Endothelial cell of umbilical vein (primary cell): ENCODE measurements at regions not wholly inside any gene's neighbourhood (a gene's known extent, or its start where the extent isn't known, plus 50 kb on each side); places are given as distances from the start of the nearest gene placed in this dataset.

Source experiments
- CTCF ChIP-seq, 2 donors: IDR thresholded peaks; 1 replicate in 1 of 2; 2 replicates in 1 of 2; pipeline ENCODE4 v1.5.1; 2011; ENCODE audit warnings: low read length in 2 of 2, mild to moderate bottlenecking in 2 of 2, moderate library complexity in 2 of 2, control low read depth in 1 of 2, inconsistent platforms in 1 of 2, low read depth in 1 of 2; ENCODE audit not compliant: insufficient read depth in 1 of 2; ENCODE audit errors: extremely low read depth in 1 of 2
- EZH2 ChIP-seq: IDR thresholded peaks from 2 replicates; pipeline ENCODE4 v1.6.1; 2012; ENCODE audit warnings: borderline replicate concordance, low read depth, mild to moderate bottlenecking, moderate library complexity, low read length, inconsistent platforms; ENCODE audit not compliant: severe bottlenecking
- FOS ChIP-seq: IDR thresholded peaks from 2 replicates; pipeline ENCODE4 v1.6.1; 2011; ENCODE audit warnings: mild to moderate bottlenecking, low read length, moderate library complexity, borderline replicate concordance; ENCODE audit not compliant: insufficient read depth
- MYC ChIP-seq: IDR thresholded peaks from one replicate; pipeline ENCODE4 v1.6.1; 2011; ENCODE audit warnings: mild to moderate bottlenecking, low read depth, low read length
- TF ChIP-seq, protein P1 (sequence below): IDR thresholded peaks from 2 replicates; pipeline ENCODE4 v1.6.1; 2011; ENCODE audit not compliant: insufficient read depth, insufficient read length

DNA sequence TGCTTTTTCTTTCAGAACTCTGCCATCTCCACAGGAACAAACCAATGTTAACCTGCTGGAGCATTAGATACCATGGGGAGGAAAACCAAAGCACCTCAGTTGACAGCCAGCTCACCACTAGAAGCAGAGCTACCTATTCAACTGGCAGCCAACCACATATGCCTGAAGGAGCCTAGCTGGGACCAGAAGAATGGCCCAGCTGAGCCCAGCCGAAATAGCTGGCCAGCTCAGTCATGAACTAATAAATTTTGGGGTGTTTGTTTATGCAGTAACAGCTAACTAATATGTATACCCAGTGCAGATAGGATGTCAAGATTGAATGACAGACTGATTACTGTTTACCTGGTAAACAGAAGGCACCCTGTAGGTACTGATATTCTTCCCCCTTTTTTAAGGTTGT is 1117.5 kb downstream of the TBL1XR1 start:
- TF ChIP-seq EZH2 (no peak), CTCF (IDR thresholded peaks at IDR 0.05; ENCODE audit: extremely low read depth in 1 of 2, insufficient read depth in 1 of 2, low read depth in 1 of 2, low read length in 2 of 2) (no peak), FOS (no peak), MYC (no peak)
- TF ChIP-seq, protein P1, sequence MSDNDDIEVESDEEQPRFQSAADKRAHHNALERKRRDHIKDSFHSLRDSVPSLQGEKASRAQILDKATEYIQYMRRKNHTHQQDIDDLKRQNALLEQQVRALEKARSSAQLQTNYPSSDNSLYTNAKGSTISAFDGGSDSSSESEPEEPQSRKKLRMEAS = no peak
